ENCODE measurements at regions not wholly inside any gene's neighbourhood (a gene's known extent, or its start where the extent isn't known, plus 50 kb on each side); places are given as distances from the start of the nearest gene placed in this dataset.

GRCh38 chr2:51760441-51760840, 728.5 kb upstream of the NRXN1 start:
- Histone ChIP-seq H4K20me1 (ENCODE audit: control insufficient read depth, insufficient read depth, low read depth, low read length) (no peaks in the 10 kb centered on the region), H3K27ac (ENCODE audit: low read depth, low read length) (no peak overlapping the region), H3K4me1 (ENCODE audit: control insufficient read depth, low read length) (no peaks in the 10 kb centered on the region), H3F3A (ENCODE audit: control insufficient read depth, insufficient read depth) (no peaks in the 10 kb centered on the region), H3K9me3 (ENCODE audit: control insufficient read depth, insufficient read depth, low read length) (no peaks in the 10 kb centered on the region), H3K79me2 (ENCODE audit: control insufficient read depth, low read length) (no peaks in the 10 kb centered on the region), H3K36me3 (ENCODE audit: control insufficient read depth, low read length) (no peaks in the 10 kb centered on the region), H3K27me3 (ENCODE audit: control insufficient read depth, low read length) (no peaks in the 10 kb centered on the region), H3K9me2 (replicated peaks; ENCODE audit: control insufficient read depth, low read length) (no peaks in the 10 kb centered on the region), H3K4me2 (ENCODE audit: low read length) (no peak overlapping the region), H3K4me3 (ENCODE audit: low read length) (no peak overlapping the region)
- no peak for TF ChIP-seq CTCF (IDR thresholded peaks at IDR 0.05; ENCODE audit: low read depth, low read length, poor library complexity, severe bottlenecking)
- TF ChIP-seq EZH2phosphoT487 (IDR thresholded peaks at IDR 0.05; ENCODE audit: borderline replicate concordance, low read length), result no peak

- no peaks in the 10 kb centered on the region for H3K36me3 ChIP-seq (ENCODE audit: control insufficient read depth, low read length)
- no peak overlapping the region for H3K4me2 ChIP-seq (ENCODE audit: low read length)
- no peaks in the 10 kb centered on the region for H3K9me3 ChIP-seq (ENCODE audit: control insufficient read depth, insufficient read depth, low read length)
- H3K79me2 ChIP-seq (ENCODE audit: control insufficient read depth, low read length), result no peaks in the 10 kb centered on the region
- no peaks in the 10 kb centered on the region for H3F3A ChIP-seq (ENCODE audit: control insufficient read depth, insufficient read depth)
- no peaks in the 10 kb centered on the region for H3K27me3 ChIP-seq (ENCODE audit: control insufficient read depth, low read length)
- no peak overlapping the region for H3K27ac ChIP-seq (ENCODE audit: low read depth, low read length)
- TF ChIP-seq CTCF (IDR thresholded peaks at IDR 0.05; ENCODE audit: low read depth, low read length, poor library complexity, severe bottlenecking) (no peak), EZH2phosphoT487 (IDR thresholded peaks at IDR 0.05; ENCODE audit: borderline replicate concordance, low read length) (no peak)
- H3K9me2 ChIP-seq (replicated peaks; ENCODE audit: control insufficient read depth, low read length), result no peaks in the 10 kb centered on the region
- H4K20me1 ChIP-seq (ENCODE audit: control insufficient read depth, insufficient read depth, low read depth, low read length), result no peaks in the 10 kb centered on the region
- H3K4me3 ChIP-seq (ENCODE audit: low read length), result no peak overlapping the region
- H3K4me1 ChIP-seq (ENCODE audit: control insufficient read depth, low read length), result no peaks in the 10 kb centered on the region
Measured at GRCh38 chr2:51758081-51758480, 726.1 kb upstream of the NRXN1 start.

- H3K9me2 ChIP-seq (replicated peaks; ENCODE audit: control insufficient read depth, low read length), result no peaks in the 10 kb centered on the region
- H3K4me1 ChIP-seq (ENCODE audit: control insufficient read depth, low read length), result no peaks in the 10 kb centered on the region
- H3K79me2 ChIP-seq (ENCODE audit: control insufficient read depth, low read length), result no peaks in the 10 kb centered on the region
- H3K27ac ChIP-seq (ENCODE audit: low read depth, low read length), result no peak overlapping the region
- H3K27me3 ChIP-seq (ENCODE audit: control insufficient read depth, low read length), result no peaks in the 10 kb centered on the region
- no peaks in the 10 kb centered on the region for H4K20me1 ChIP-seq (ENCODE audit: control insufficient read depth, insufficient read depth, low read depth, low read length)
- no peaks in the 10 kb centered on the region for H3K36me3 ChIP-seq (ENCODE audit: control insufficient read depth, low read length)
- TF ChIP-seq EZH2phosphoT487 (IDR thresholded peaks at IDR 0.05; ENCODE audit: borderline replicate concordance, low read length) (no peak), CTCF (IDR thresholded peaks at IDR 0.05; ENCODE audit: low read depth, low read length, poor library complexity, severe bottlenecking) (no peak)
- no peaks in the 10 kb centered on the region for H3F3A ChIP-seq (ENCODE audit: control insufficient read depth, insufficient read depth)
- H3K4me2 ChIP-seq (ENCODE audit: low read length), result no peak overlapping the region
- no peaks in the 10 kb centered on the region for H3K9me3 ChIP-seq (ENCODE audit: control insufficient read depth, insufficient read depth, low read length)
- H3K4me3 ChIP-seq (ENCODE audit: low read length), result no peak overlapping the region
Measured at GRCh38 chr2:51734115-51734514, 702.2 kb upstream of the NRXN1 start.

- no peaks in the 10 kb centered on the region for H3F3A ChIP-seq (ENCODE audit: control insufficient read depth, insufficient read depth)
- TF ChIP-seq EZH2phosphoT487 (IDR thresholded peaks at IDR 0.05; ENCODE audit: borderline replicate concordance, low read length), result no peak
- H3K27ac ChIP-seq (ENCODE audit: low read depth, low read length), result no peak overlapping the region
- H3K36me3 ChIP-seq (ENCODE audit: control insufficient read depth, low read length), result no peaks in the 10 kb centered on the region
- no peaks in the 10 kb centered on the region for H3K4me1 ChIP-seq (ENCODE audit: control insufficient read depth, low read length)
- no peak overlapping the region for H3K4me3 ChIP-seq (ENCODE audit: low read length)
- no peaks in the 10 kb centered on the region for H3K9me2 ChIP-seq (replicated peaks; ENCODE audit: control insufficient read depth, low read length)
- no peaks in the 10 kb centered on the region for H3K9me3 ChIP-seq (ENCODE audit: control insufficient read depth, insufficient read depth, low read length)
- H4K20me1 ChIP-seq (ENCODE audit: control insufficient read depth, insufficient read depth, low read depth, low read length), result no peaks in the 10 kb centered on the region
- no peaks in the 10 kb centered on the region for H3K27me3 ChIP-seq (ENCODE audit: control insufficient read depth, low read length)
- H3K4me2 ChIP-seq (ENCODE audit: low read length), result no peak overlapping the region
- H3K79me2 ChIP-seq (ENCODE audit: control insufficient read depth, low read length), result no peaks in the 10 kb centered on the region
Measured at GRCh38 chr2:51723691-51724090, 691.8 kb upstream of the NRXN1 start.

All from DOHH2 (cell line).